Skin of body (tissue), 1 donor: ENCODE measurements at regions not wholly inside any gene's neighbourhood (a gene's known extent, or its start where the extent isn't known, plus 50 kb on each side); places are given as distances from the start of the nearest gene placed in this dataset.
"Not testable (repeated sequence)": the region's sequence is repeated elsewhere in the genome, so short reads cannot be mapped to it uniquely, and the experiment has no call there.

Experiments used
- DNase-seq: peaks from one replicate; lab custom pipeline; 2025; lab: John Stamatoyannopoulos, UW

DNA sequence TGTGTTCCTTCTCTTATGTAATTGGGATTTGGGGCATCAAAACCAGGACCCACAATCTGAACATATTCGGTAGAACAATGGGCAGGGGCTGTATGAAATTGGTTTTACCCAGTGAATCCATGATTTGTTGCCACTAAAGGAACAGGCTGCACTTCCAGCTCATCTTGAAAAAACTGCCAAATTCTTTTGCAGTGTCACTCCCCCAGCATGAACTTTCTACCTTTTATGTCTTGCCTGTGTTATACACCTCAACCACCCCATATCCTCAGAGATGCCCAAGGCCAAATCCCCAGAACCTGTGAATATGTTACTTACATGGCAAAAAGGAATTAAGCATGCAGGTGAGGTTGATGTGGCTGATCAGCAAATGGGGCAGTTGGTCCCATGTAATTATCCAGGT is 280.2 kb upstream of the ECI2 start:
- DNase-seq: no peak

DNA sequence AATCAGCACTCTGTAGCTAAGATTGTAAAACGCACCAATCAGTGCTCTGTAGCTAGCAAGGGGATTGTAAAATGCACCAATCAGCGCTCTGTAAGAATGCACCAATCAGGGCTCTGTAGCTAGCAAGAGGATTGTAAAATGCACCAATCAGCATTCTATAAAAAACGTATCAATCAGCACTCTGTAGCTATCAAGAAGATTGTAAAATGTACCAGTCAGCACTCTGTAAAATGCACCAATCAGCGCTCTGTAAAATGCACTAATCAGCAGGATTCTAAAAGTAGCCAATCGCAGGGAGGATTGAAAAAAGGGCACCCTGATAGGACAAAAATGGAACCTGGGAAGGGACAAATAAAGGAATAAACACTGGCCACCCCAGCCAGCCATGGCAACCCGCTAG is 278.7 kb upstream of the ECI2 start:
- not testable (repeated sequence) for DNase-seq

DNA sequence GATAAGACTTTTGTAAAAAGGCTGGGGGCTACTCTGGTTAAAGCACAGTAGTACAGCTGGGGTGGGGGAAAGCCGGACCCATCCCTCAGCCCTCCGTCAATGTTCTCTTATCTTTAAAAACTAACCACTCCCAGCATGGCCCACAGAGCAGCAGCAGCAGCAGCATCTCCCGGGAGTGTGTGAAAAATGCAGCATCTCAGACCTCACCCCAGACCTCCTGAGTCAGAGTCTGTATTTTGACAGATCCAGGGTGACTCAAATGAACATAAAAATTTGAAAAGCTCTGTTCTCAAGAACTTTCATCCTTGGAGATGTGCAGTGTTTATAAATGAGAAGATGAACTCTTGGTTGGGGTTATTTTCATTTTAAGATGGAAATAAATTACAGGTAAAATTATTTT is 277.7 kb upstream of the ECI2 start:
- DNase-seq: no peak

DNA sequence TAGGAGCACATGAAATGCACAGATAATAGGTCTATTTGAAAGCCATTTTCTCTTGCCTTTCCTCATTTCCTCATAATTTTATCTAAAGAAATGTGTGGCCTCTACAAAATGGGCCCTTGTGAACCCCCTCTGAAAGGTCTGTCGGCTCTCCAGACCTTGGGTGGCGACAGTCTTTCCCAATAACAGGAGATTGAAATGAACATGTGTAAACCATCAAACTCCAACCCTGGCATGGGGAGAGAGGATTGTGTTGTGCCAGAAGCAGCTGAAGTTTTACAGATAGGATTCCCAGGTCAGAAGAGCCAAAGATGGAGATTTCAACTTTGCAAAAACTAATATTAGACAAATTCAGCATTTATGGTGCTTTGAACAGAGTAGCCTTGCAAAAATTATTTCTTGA is 277.1 kb upstream of the ECI2 start:
- no peak for DNase-seq

DNA sequence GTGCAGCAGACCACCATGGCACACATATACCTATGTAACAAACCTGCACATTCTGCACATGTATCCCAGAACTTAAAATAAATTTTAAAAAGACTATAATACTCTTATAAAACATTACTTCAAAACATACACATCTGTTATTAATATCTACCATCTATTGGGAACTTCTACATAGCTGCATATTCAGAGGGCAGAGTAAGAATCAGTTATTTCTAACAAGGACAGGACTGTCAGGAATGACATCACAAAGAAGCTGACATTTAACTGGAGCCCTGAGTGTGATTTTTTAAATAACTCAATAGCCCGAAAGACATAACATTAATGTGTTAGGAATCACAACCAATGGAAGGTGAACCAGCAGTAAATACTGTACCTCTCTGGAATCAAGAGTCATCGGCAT is 276.7 kb upstream of the ECI2 start:
- no peak for DNase-seq

DNA sequence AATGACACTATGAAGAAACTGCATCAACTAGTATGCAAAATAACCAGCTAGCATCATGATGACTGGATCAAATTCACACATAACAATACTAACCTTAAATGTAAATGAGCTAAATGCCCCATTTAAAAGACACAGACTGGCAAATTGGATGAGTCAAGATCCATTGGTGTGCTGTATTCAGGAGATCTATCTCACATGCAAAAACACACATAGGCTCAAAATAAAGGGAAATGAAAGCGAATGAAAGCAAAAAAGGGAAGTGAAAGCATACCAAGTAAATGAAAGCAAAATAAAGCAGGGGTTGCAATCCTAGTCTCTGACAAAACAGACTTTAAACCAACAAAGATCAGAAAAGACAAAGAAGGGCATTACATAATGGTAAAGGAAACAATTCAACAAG is 272.3 kb upstream of the ECI2 start:
- DNase-seq: not testable (repeated sequence)

DNA sequence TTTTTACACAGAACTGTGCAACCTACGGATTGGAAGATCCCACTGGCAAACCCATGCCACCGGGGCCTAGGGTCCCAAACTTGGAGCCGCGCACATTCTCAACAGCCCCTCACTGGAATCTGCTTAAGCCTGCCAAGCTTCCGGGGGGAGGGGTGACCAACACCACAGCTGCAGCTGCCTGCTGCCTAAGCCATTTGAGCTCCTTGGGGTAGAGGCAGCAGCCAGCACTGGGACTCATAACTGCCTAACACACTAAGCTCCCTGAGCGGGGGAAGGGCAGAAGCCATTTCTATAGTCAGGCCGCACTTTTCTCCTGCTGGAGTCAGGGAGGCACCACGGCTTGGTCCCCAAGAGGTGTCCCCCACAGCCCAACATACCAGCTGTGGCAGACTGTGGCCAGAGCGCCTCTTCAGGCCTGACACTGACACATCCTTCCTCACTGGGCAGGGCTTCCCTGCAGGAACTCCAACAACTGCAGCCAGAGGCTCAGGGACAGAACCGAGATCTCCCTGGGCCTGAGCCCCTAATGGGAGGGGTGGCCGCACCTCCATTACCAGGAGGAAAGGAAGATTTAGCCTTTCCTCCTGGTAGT is 270.3 kb upstream of the ECI2 start:
- no peak for DNase-seq

DNA sequence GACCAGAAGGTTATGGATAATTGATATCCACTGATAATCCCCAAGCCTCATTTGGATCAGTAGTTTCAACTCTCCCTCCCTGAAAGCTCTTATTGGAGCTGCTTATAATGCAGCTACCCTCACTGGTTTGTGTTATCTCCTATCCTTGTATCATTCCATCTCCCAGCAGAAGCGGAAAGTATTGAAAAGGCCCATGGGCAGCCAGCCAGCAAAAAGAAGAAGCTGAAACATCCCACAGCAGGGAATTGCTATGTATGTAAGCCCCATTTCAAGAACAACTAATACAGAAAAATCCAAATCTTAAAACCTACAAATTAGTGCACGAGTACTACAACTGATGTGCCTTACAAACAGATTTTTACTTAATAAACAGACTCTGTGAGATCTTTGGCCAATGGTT is 269.0 kb upstream of the ECI2 start:
- no peak for DNase-seq

DNA sequence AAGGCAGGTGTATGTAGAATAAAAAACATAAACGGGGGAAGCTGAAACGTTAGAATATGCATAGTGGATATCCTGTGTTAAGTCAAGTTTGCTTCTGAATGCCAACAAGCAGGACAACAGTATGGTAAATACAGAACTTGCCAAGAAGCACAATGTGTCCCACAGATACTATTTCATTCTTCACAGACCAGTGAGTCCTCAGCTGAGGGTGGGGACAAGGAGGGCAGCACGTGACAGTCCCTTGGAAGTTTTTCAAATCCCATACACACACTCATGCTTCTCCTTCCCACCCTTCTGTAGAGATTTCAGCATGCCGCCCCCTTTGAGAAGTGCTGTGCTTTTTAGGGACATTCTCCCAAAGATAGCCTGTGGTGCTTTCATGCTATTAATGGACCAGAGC is 268.5 kb upstream of the ECI2 start:
- DNase-seq: no peak

DNA sequence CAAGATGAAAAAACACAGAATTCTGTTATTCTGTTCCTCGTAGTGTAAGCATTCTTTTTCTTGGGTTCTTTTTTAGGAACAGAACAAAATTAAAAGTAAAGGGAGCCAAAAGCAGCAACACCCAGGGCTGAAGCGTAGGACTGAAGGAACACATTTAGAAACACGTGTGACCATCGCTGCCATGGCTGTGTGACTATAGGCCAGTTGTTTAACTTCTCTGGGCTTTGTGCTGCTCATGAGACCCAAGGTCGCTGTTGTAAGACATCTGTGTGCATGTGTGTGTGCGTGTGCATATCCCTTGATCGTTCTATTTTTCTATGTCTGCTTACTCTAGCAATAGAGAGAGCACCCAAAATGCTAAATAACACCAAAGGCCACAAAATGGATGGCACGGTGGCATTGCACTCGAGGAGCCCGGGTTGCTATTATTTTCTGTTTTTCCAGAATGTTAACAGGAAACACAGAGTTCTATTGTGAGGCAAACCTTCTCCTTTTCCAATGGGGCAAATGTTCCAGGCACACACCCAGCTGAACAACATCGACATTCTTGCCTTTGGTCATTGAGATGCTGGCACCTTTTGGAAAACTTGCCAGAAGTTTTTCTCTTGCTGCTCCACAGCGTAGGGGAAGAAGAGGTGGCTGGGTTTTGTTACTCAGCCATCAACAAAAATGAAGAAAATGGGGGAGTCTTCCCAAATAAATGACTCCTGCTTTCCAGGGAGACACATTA is 267.8 kb upstream of the ECI2 start:
- no peak for DNase-seq

DNA sequence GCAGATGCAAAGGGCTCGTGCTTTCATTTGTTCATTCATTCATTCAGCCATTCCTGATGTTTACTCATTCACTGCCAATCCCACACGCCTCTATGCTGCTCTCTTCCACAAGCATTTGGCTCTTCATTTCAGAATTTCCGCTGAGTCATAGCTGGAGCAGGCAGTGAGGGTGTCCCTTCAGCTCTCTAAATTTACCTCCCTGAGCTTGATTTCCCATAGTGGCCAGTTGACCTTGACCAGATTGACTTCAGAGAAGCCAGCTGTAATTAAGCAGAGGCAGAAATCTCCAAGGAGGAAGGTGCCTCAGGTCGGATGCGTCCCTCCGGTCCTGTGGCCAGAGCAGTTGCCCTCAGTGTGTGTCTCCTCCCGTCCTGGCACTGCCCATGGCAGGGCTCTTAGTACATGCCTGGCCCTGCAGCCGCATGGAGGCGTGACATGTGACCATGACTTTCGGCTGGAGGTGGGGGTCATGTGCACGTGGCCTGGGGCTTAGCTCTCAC is 267.2 kb upstream of the ECI2 start:
- peak; percentile 40 for DNase-seq

DNA sequence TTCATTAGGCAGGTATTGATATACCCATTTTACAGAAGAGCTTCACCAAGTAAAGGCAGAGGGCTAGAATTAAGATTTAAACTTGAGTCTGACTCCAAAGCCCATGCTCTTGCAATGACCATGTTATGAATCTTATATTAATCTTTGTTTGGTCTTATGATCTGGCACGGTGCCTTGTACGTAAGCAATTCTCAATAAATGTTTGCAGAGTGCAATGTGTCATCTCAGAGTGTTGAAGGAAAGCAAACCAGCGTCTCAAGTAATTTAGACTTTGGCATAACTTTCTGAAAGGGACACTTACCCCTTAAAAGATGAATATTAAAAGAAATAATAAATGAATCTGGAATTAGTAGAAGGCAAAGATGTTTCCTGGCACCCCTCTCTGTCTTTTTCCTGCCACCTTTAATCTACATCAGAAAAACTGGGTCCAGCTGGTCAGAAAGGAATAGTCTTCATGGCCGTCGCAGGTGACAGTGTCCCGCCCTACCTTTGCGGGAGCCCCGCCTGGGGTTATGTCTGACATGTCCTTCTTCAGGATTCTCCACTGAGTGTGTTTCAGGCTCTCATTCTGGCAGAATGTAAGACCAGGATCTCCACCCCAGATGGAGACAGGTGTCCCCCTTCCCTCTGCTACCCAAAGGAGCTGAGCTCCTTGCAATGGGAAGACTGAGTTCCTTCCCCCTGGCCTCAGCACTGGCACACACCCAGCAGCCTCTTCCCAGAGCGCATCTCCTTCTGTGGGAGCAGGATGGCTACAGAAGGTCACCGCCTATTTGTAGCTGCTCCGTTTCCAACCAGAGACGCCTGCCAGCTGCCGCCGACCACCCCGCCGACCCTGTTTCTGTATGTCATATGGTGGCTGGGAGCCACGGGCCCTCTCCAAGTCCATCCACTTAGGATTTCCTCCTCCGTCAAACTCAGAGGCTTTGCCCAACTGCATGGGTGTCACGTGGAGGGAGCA is 266.3 kb upstream of the ECI2 start:
- no peak for DNase-seq

DNA sequence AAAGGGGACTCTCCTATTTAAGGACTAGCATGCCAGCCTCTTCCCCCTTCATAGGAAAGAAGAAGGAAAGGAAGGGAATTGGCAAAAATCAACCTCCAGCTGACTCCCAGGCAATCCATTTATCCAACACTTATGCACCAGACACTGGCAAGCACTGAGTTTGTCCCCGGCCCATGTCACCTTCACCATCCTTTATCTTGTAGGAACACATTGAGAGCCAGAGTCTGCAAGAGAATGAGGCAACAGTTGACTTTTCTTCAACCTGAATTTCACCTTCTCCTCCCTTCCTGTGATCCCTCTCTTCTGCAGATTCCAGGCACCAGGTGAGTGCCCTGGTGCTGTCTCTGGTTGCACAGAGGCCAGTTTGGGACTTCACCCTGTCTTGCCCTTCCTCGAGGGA is 264.3 kb upstream of the ECI2 start:
- DNase-seq: no peak

DNA sequence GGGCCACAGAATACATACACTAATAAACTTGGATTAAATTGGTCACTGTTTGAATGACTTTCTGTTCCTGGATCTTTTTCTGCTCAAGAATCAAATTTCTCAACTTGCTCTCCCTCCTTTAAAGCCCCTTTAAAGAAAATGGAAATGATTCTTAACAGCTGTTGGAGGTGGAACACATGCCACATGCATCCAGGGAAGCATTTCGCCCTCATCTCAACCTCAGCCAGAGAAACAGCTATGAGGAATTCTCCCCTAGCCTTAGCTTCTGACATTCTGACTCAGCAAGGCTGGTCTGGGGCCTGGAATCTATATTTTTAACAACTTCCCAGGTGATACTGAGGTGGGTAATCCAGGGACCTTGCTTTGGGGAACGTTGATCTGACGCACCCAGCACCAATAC is 263.4 kb upstream of the ECI2 start:
- DNase-seq: no peak

DNA sequence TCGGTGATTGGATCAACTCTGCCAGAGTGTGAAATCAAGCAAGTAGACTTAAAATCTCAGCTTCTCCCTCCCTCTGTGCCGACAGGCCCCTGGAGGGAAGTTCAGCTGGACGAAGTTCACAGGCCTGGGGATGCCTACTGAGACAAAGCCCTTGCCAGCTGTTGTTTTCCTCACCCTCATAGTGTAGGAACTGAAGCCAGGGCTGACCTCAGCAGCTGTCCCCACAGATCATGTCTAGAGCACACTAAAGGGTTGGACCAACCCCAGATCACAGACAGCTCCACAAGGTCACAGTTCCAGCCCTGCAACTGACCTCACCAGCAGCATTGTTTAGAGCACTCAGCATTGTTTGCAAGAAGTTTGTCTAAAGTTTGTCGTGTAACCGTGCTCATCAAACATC is 261.9 kb upstream of the ECI2 start:
- DNase-seq: no peak

DNA sequence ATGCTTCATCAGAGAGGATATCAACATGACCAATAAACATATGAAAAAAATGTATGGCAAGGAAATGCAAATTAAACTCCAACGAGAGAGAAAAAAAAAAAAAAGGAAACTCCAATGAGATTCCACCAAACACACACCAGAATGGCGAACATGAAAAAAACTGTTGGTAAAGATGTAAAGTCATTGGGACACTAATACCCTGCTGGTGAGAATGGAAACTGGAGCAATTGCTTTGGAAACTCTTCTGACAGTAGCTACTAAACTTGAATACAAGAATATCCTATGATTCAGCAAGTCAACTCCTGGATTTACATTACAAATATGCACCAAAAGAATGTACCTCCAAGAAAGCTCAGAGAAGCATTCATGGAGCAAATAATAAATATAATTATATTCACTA is 260.7 kb upstream of the ECI2 start:
- DNase-seq: no peak

DNA sequence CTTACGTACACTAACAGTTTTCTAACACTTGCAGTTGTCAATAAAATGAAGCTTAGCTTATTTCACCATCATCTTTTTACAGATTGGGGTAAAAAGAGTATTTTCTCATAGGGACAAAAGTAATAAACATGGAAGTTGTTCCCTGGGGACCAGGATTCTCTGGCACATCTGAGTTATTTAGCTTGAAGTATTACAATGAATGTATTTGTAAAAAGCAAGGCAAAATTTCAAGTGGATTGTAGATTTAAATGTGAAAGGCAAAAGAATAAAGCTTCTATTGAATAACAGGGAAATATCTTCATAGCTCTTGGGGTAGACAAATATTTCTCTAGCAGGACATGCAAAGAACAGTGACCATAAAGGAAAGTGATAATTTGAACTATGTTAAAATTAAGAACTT is 260.0 kb upstream of the ECI2 start:
- DNase-seq: no peak

DNA sequence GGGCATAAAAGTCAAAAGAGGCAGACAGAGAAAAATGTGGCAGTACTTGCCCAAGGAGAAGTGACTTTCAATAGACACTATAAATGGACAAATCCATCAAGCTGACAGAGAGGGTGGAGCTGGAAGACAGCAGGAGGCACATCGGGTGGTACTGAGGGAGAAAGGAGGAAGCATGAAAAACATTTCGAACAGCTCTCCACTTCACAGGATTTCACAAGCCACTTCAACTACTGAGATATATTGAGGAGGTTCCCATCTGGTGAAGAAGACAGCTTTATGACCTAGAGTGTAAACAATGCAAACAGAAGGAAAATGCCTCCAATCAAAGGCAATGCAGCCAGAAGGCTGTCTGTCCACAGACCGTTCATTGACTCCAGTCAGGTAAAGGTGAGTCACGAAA is 259.4 kb upstream of the ECI2 start:
- DNase-seq: no peak

DNA sequence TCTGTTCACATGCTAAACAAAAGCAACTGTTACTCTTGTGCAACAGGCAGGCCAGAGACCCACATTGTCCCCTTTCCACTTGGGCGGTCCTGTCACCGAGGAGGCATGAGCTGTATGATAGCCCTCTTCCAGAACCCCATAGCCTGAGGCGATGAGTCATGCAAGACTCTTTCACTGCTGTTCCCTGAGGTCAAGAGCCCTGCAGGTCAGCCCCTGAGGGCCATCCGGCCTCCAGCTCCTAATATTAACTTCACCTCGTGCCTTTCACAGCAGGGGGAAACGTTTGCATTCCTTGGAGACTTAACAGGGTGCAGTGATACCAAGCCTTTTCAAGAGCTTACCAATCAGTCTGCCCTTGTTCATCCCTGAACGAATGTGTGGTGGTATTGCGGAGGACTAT is 253.3 kb upstream of the ECI2 start:
- no peak for DNase-seq

DNA sequence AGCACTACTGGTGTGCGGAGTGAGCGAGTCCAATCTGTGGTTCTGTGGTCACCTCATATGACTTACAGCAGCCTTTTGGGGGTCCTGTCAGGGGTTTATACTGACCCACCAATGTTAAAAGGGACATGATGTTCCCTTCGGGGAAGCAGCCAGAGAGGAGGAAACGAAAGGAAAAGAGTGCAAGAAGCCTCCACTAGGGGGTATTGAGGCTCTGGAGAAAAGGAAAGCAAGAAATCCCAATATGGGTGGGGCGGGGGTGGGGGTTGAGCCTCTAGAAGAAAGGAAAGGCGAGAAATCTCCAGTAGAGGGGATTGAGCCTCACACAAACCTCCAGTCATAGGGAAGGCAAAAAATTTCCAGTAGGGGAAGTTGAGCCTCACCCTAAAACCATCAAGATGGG is 249.3 kb upstream of the ECI2 start:
- no peak for DNase-seq

DNA sequence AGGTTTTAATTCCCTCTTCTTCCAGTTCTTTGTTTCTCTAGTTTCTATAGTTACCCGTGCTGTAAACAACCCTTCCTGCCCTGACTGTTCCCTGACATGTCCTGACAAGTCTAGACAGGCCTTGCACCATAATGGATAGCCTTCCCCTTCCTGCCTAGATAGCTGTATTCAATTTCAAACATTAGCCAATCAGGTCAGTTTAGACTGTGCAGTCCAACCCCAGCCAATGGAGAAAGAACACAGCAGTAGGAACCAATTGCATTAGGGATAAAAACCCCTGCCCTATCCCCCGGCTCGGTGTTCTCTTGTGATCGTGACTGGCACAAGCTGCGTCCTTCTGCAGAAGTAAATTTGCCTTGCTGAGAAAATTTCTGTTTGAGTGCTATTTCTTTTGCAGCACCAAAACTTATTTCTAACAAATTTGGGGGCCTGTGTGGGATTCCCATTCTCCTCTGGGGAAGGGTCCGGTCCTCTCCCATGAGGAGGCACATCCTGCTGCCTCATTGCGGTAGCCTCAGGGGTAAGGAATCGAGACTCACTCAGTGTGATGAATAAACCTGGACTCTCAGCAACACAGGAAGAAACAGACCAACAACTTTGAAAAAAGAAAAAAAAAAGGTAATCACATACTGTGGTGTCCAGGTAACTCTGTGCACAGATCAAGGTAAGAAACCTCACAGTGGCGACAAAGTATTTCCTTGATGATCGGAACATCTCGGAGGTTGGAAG is 248.7 kb upstream of the ECI2 start:
- DNase-seq: no peak
